Activated B cell treated with CpG ODN at 0.5 μM for 24 hours (primary cell): ENCODE measurements at regions not wholly inside any gene's neighbourhood (a gene's known extent, or its start where the extent isn't known, plus 50 kb on each side); places are given as distances from the start of the nearest gene placed in this dataset.
"Not testable (repeated sequence)": the region's sequence is repeated elsewhere in the genome, so short reads cannot be mapped to it uniquely, and the experiment has no call there.

Source experiments
- ATAC-seq: fragments of 200-7000 bp; cut with Tn5 transposase; one replicate; pipeline ENCODE4 v1.10.0; 2021; ENCODE audit warnings: low read depth, mild to moderate bottlenecking, moderate library complexity
- CTCF ChIA-PET: fragments of 350-600 bp; sonication (Branson Sonifier 250); formaldehyde crosslinking; loops from one replicate; lab custom pipeline; 2021; ENCODE audit warnings: antibody characterized with exemption; lab: Charles Lee
- POLR2A ChIA-PET: fragments of 350-600 bp; sonication (Branson Sonifier 250); formaldehyde crosslinking; loops from one replicate; lab custom pipeline; 2021; ENCODE audit warnings: antibody characterized with exemption; lab: Charles Lee
- DNase-seq: peaks from one replicate; pipeline ENCODE4 v3.0.0; 2022
- H3K27ac Mint-ChIP-seq: one replicate; pipeline ENCODE4 v1.8.0; 2020; ENCODE audit warnings: mixed read lengths
- H3K27me3 Mint-ChIP-seq: one replicate; pipeline ENCODE4 v1.8.0; 2021; ENCODE audit warnings: mixed read lengths
- H3K36me3 Mint-ChIP-seq: one replicate; pipeline ENCODE4 v1.8.0; 2021; ENCODE audit warnings: low read depth, mixed read lengths
- H3K4me1 Mint-ChIP-seq: one replicate; pipeline ENCODE4 v1.8.0; 2021; ENCODE audit warnings: mixed read lengths
- H3K4me3 Mint-ChIP-seq: one replicate; pipeline ENCODE4 v1.8.0; 2020; ENCODE audit warnings: mild to moderate bottlenecking, mixed read lengths
- H3K9me3 Mint-ChIP-seq: one replicate; pipeline ENCODE4 v1.8.0; 2020; ENCODE audit warnings: mixed read lengths
- intact Hi-C: fragments of 100-400 bp; cut with micrococcal nuclease; formaldehyde crosslinking; loops from one replicate; pipeline ENCODE4 v1.15.1; 2024
- TF ChIP-seq, protein P1 (sequence below): fragments of 200-600 bp; IDR thresholded peaks from one replicate; pipeline ENCODE4 v1.8.0; 2022; ENCODE audit warnings: antibody characterized with exemption, mild to moderate bottlenecking

DNA sequence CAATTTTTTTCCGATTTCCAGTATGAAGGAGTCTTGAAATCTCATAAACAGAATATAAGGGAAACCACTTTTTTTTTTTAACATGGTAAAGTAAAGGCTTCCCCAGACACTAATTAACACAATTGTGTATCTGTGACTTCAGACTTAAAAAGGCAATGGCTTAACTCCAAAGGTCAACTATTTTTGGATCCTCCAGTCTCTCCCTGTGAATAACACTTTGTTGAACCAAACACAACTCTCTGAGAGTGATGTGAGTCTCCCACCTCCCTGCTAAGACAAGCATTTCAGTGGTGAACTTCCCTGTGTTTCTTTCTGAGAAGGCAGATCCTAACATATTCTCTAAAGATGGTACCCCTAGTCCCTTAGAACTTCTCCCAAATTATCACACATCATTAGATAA is 219.6 kb upstream of the RBBP8 start:
- ChIA-PET CTCF (no interaction called here), POLR2A (no interaction called here)
- Mint-ChIP-seq H3K27me3 (no peaks in the 10 kb centered on the region), H3K36me3 (no peaks in the 10 kb centered on the region), H3K4me1 (no peaks in the 10 kb centered on the region), H3K9me3 (no peaks in the 10 kb centered on the region), H3K4me3 (no peak overlapping the region), H3K27ac (no peak overlapping the region)
- no peak for DNase-seq
- TF ChIP-seq, protein P1, sequence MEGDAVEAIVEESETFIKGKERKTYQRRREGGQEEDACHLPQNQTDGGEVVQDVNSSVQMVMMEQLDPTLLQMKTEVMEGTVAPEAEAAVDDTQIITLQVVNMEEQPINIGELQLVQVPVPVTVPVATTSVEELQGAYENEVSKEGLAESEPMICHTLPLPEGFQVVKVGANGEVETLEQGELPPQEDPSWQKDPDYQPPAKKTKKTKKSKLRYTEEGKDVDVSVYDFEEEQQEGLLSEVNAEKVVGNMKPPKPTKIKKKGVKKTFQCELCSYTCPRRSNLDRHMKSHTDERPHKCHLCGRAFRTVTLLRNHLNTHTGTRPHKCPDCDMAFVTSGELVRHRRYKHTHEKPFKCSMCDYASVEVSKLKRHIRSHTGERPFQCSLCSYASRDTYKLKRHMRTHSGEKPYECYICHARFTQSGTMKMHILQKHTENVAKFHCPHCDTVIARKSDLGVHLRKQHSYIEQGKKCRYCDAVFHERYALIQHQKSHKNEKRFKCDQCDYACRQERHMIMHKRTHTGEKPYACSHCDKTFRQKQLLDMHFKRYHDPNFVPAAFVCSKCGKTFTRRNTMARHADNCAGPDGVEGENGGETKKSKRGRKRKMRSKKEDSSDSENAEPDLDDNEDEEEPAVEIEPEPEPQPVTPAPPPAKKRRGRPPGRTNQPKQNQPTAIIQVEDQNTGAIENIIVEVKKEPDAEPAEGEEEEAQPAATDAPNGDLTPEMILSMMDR, result no peak
- intact Hi-C loops, result no loop called here
- ATAC-seq, result no peak

DNA sequence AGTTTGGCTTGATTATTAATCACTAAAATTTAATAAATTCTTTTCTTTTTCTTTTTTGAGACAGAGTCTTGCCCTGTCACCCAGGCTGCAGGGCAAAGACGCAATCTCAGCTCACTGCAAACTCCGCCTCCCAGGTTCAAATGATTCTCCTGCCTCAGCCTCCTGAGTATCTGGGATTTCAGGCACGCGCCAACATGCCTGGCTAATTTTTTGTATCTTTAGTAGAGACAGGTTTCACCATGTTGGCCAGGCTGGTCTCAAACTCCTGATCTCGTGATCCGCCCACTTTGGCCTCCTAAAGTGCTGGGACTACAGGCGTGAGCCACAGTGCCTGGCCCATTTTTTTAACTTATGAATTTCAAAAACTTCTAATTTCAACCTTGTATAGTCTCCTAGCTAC is 215.6 kb upstream of the RBBP8 start:
- H3K9me3 Mint-ChIP-seq, POLR2A ChIA-PET, H3K27ac Mint-ChIP-seq, intact Hi-C loops, H3K4me1 Mint-ChIP-seq, ATAC-seq, DNase-seq, CTCF ChIA-PET, H3K36me3 Mint-ChIP-seq, H3K4me3 Mint-ChIP-seq, H3K27me3 Mint-ChIP-seq: not testable (repeated sequence)

DNA sequence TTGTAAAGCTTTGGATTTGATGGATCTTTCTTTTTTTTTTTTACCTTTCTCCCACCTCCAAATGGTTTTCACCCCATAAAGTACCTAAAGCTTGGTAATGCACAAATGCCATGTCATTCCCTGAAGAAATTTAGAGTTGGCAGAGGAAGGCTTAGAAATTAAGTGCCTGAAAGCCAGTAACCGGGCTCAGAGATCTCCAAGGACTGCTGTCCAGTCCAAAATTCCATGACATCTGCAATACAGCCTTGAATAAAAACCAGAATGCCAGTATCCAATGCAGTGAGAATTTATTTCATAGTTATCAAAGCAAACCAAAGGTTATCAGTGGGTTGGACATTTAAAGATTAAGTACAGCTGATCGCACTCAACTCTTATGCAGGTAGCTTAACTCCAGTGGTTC is 209.9 kb upstream of the RBBP8 start:
- H3K9me3 Mint-ChIP-seq, result no peaks in the 10 kb centered on the region
- intact Hi-C loops, result no loop called here
- H3K27me3 Mint-ChIP-seq, result no peaks in the 10 kb centered on the region
- H3K36me3 Mint-ChIP-seq, result no peaks in the 10 kb centered on the region
- TF ChIP-seq, protein P1, result no peak
- H3K4me3 Mint-ChIP-seq, result no peak overlapping the region
- CTCF ChIA-PET, result no interaction called here
- no peak overlapping the region for H3K27ac Mint-ChIP-seq
- DNase-seq, result no peak
- POLR2A ChIA-PET, result no interaction called here
- no peaks in the 10 kb centered on the region for H3K4me1 Mint-ChIP-seq
- ATAC-seq, result no peak

DNA sequence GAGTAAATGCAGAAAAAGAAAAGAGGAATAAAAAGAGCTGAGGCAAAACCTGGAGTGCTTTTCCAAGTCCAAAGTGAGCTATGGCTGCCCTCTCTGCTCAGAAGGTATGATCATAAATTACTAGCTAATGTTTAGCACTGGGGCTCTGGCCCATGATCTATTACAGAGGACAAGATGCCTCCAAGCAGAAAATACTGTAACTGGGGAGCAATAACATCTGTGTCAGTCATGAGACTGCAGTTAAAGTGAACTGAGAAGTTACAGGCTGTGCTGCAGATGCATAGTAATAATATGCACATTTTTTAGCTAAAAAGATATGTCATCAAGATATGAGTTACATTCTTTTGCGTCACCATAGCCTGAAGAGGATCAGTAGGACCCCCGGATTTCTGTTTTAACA is 209.4 kb upstream of the RBBP8 start:
- intact Hi-C loops, result no loop called here
- DNase-seq (no peak), ATAC-seq (no peak)
- H3K4me3 Mint-ChIP-seq, result no peak overlapping the region
- CTCF ChIA-PET, result no interaction called here
- H3K9me3 Mint-ChIP-seq, result no peaks in the 10 kb centered on the region
- POLR2A ChIA-PET, result no interaction called here
- H3K36me3 Mint-ChIP-seq, result no peaks in the 10 kb centered on the region
- H3K27me3 Mint-ChIP-seq, result peaks cover 2% of the 10 kb centered on the region
- no peaks in the 10 kb centered on the region for H3K4me1 Mint-ChIP-seq
- no peak overlapping the region for H3K27ac Mint-ChIP-seq
- TF ChIP-seq, protein P1, result no peak

DNA sequence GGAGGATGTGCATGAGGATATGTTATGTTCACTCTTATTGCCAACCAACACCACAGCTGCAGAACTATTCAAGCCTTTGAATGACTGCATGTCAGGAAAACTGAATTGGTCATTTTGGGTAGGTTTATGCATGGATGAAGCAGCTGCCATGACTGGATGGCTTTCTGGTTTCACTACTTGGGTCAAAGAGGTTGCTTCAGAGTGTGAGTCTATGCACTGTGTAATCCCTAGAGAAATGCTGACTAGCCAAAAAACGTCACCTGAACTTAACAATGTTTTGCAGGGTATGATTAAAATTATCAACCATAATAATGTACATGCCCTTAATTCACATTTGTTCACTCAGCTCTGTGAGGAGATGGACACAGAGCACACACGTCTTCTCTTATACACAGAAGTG is 206.7 kb upstream of the RBBP8 start:
- DNase-seq (no peak), ATAC-seq (no peak)
- no peaks in the 10 kb centered on the region for H3K36me3 Mint-ChIP-seq
- CTCF ChIA-PET, result no interaction called here
- intact Hi-C loops, result no loop called here
- TF ChIP-seq, protein P1, result no peak
- H3K4me1 Mint-ChIP-seq, result no peaks in the 10 kb centered on the region
- H3K27ac Mint-ChIP-seq, result no peak overlapping the region
- POLR2A ChIA-PET, result no interaction called here
- peaks cover 2% of the 10 kb centered on the region for H3K27me3 Mint-ChIP-seq
- no peaks in the 10 kb centered on the region for H3K9me3 Mint-ChIP-seq
- no peak overlapping the region for H3K4me3 Mint-ChIP-seq

DNA sequence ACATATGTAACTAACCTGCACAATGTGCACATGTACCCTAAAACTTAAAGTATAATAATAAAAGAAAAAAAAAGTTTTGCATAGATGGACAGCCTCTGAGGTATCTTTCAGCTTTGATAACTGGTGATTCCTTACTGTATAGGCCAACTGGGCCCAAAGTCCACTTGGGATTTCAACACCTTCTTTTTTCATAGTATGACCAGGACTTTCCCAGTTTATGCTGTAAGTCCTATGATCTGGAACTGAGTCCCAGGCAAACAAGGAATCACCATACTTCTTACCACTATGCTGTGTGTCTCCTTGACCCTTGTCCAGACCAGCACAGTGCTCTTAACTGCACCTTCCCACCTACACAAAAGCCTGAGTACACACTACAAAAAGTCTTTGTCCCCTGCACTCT is 205.1 kb upstream of the RBBP8 start:
- H3K9me3 Mint-ChIP-seq, result no peaks in the 10 kb centered on the region
- POLR2A ChIA-PET, result no interaction called here
- TF ChIP-seq, protein P1, result no peak

More for the DNA sequence above, 205.1 kb upstream of the RBBP8 start:
- intact Hi-C loops, result no loop called here
- no peak overlapping the region for H3K27ac Mint-ChIP-seq
- no peak for DNase-seq
- no peak for ATAC-seq
- no peaks in the 10 kb centered on the region for H3K4me1 Mint-ChIP-seq
- H3K27me3 Mint-ChIP-seq, result peaks cover 6% of the 10 kb centered on the region
- H3K4me3 Mint-ChIP-seq, result no peak overlapping the region
- CTCF ChIA-PET, result no interaction called here
- H3K36me3 Mint-ChIP-seq, result no peaks in the 10 kb centered on the region
